Renal cortex interstitium (tissue), 11 donors: ENCODE measurements at regions not wholly inside any gene's neighbourhood (a gene's known extent, or its start where the extent isn't known, plus 50 kb on each side); places are given as distances from the start of the nearest gene placed in this dataset.
"Not testable (repeated sequence)": the region's sequence is repeated elsewhere in the genome, so short reads cannot be mapped to it uniquely, and the experiment has no call there.

Source experiments
- DNase-seq, 11 donors: peaks; one replicate each; pipeline ENCODE4 v3.0.0-alpha.2; 2013; ENCODE audit warnings: low read depth in 9 of 11, low spot score in 4 of 11; ENCODE audit errors: extremely low read depth in 1 of 11

DNA sequence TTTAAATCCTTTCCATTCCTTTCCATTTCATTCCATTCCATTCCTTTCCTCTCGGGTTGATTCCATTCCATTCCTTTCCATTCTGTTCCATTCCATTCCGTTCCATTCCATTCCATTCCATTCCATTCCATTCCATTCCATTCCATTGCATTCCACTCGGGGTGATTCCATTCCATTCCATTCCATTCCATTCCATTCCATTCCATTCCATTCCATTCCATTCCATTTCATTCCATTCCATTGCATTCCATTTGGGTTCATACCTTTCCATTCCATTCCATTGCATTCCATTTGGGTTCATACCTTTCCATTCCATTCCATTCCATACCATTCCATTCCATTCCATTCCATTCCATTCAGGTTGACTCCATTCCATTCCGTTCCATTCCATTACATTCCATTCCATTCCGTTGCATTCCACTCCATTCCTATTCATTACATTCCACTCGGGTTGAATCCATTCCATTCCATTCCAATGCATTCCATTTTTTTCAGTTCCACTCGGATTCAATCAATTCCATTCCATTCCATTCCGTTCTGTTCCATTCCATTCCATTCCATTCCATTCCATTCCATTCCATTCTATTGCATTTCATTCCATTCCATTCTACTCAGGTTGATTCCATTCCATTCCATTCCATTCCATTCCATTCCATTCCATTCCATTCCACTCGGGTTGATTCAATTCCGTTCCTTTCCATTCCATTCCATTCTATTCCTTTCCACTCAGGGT is 164.4 kb downstream of the CWH43 start:
- not testable (repeated sequence) for DNase-seq

DNA sequence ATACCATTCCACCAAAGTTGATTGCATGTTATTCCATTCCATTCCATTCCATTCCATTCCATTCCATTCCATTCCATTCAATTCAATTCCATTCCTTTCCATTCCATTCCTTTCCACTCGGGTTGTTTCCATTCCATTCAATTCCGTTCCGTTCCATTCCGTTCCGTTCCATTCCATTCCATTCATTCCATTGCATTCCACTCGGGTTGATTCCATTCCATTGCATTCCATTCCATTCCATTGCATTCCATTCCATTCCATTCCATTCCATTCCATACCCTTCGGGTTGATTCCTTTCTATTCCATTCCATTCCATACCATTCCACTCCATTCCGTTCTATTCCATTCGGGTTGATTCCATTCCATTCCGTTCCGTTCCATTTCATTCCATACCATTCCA is 166.9 kb downstream of the CWH43 start:
- not testable (repeated sequence) for DNase-seq

DNA sequence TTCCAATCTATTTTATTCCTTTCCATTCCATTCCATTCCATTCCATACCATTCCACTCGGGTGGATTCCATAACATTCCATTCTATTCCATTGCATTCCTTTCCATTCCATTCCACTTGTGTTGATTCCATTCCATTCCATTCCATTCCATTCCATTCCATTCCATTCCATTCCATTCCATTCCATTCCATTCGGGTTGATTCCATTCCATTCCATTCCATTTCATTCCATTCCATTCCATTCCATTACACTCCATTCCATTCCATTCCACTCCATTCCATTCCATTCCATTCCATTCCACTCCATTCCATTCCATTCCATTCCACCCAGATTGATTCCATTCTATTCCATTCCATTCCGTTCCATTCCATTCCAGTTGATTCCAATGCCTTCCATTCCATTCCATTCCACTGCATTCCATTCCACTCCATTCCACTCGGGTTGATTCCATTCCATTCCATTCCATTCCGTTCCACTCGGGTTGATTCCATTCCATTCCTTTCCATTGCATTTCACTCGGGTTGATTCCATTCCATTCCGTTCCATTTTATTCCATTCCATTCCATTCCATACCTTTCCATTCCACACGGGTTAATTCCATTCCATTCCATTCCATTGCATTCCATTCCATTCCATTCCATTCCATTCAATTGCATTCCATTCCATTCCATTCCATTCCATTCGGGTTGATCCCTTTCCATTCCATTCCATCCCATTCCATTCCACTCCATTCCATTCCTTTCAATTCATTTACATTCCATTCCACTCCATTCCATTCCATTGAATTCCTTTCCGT is 168.4 kb downstream of the CWH43 start:
- DNase-seq, result peak in 8 of 11 donors; percentile 14 to 93 (median 36)

DNA sequence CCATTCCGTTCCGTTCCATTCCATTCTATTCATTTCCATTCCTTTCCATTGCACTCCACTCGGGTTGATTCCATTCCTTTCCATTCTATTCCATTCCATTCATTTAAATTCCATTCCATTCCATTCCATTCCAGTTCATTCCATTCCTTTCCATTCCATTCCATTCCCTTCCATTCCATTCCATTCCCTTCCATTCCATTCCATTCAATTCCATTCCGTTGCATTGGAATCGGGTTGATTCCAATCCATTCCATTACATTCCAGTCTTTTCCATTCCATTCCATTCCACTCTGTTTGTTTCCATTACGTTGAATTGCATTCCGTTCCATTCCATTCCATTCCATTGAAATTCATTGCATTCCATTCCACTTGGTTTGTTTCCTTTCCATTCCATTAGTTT is 169.2 kb downstream of the CWH43 start:
- not testable (repeated sequence) for DNase-seq

GRCh38 chr4:49156309-49156708 is 170.2 kb downstream of the CWH43 start:
- DNase-seq, result not testable (repeated sequence)

- not testable (repeated sequence) for DNase-seq
Observed at GRCh38 chr4:49157630-49158029, 171.6 kb downstream of the CWH43 start.

DNA sequence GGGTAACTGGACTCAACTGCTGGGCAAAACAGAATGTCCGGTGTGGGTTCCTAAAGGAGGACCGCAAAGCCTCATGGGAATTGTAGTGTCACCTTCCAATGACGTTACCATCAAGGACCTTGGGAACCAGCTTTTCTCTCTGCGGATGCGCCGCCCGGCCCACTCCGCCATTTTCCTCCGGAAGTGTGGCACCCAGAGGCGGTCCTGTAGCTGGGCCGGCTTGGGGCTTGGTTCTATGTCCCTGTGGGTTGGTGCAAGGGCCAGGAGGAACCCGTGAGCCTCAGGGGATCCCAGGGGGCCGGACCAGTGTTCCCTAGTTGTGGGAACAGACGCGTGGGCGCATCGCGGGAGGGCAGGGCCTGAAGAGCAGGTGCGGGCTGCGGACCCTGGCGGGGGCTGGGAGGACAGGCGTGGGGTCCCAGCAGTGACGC is 175.1 kb downstream of the CWH43 start:
- not testable (repeated sequence) for DNase-seq

DNA sequence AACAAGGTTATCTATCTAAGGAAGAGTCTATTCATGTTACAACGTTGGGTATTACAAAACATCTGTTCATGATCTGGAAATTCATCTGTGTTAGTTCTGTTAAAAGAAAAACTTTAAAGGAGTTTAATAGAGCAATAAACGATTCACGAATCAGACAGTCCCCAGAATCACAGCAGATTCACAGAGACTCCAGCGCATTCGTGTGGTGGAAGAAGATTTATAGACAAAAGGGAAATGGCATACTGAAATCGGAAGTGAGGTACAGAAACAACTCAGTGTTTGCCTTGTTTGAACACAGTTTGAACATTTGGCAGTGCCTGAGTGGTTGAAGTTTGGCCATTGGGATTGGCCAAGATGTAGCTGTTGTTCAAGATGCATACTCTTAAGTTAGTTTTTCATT is 178.8 kb downstream of the CWH43 start:
- not testable (repeated sequence) for DNase-seq

GRCh38 chr4:49177847-49178246 is 191.8 kb downstream of the CWH43 start:
- not testable (repeated sequence) for DNase-seq

- DNase-seq, result not testable (repeated sequence)
Observed at GRCh38 chr4:49181088-49181487, 195.0 kb downstream of the CWH43 start.

DNA sequence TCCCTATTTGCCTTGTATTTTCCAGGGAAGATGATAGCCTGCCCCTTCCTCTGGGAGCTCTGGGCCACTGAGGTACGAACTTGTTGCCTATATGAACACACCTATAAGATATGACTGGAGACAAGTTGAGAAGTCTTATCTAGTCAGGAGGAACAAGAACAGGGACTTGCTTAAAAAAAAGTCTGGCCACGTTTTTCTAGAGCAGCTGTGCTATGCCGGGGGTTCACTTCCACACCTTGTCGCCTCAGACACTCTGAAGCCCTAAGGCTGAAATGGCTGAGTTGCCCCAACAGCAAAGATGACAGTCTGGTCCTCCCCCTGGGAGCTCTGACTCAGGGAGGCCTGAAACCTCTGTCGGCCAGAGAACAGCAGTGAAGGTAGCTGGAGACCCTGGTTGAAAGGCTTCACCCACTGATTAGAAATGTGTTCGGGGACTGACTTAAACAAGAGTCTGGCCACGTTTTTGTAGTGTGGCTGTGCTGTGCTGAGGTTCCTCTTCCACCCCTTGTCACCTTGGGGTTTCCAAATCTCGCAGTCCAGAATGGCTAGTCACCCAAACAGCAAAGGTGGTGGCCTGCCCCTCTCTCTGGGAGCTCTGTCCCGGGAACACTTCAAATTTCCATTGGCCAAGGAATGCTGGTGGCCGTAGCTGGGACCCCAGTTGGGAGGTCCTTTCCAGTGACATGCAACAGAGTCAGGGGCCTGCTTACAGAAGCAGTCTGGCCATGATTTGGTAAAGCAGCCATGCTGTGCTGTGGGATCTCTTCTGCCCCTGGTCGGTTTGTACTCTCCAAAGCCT is 225.5 kb downstream of the CWH43 start:
- not testable (repeated sequence) for DNase-seq

DNA sequence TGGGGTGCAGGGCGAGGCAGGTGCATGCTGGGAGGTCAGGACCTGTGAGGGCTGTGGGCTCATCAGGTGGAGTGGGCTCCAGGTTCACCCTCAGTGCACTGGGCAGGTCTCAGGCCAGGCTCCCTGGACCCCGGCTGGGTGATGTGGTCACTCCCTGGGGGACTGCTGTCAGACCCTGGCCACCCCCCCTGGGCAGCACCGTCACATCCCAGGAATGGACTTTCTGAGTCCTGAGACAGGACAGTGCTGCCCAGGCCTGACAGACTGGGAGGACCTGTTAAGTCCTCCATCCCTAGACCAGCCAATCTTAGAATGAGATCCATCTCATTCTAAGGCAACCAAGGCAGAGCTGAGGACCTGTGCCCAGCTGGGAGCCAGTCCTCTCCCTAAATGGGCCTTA is 227.2 kb downstream of the CWH43 start:
- DNase-seq, result not testable (repeated sequence)

DNA sequence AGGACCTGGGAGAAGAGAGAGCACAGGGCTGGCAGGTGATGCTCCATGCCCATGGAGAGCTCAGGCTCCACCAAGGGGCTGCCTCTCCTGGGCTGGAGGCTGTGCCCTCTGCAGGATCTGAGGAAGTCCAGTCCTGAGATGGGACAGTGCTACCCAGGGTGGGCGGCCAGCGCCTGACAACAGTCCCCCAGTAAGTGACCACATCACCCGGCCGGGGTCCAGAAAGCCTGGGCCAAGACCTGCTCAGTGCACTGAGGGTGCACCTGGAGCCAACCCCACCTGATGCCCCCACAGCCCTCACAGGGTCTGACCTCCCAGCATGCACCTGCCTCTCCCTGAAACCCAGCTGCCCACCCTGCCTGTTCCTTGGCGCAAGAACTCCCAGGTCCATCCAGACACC is 227.7 kb downstream of the CWH43 start:
- not testable (repeated sequence) for DNase-seq

- DNase-seq, result not testable (repeated sequence)
Observed at GRCh38 chr4:49214453-49215081, 228.5 kb downstream of the CWH43 start.

DNA sequence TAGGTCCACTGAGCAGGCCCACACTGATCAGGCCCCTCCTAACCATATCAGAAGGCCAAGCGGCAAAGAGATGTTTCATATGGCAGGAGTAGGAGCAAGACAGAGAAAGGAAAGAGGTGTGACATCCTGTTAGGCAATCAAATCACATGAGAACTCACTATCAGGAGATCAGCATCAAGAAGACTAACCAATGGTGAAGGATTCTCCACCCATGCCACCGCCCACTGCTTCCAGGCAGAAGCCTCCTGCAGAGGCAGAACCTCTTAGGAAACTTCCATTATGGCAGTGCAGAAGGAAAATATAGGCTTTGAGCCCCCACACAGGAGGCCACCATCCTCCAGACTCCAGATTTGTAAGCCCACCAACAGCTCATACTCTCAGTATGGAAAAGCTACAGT is 229.0 kb downstream of the CWH43 start:
- DNase-seq, result not testable (repeated sequence)

DNA sequence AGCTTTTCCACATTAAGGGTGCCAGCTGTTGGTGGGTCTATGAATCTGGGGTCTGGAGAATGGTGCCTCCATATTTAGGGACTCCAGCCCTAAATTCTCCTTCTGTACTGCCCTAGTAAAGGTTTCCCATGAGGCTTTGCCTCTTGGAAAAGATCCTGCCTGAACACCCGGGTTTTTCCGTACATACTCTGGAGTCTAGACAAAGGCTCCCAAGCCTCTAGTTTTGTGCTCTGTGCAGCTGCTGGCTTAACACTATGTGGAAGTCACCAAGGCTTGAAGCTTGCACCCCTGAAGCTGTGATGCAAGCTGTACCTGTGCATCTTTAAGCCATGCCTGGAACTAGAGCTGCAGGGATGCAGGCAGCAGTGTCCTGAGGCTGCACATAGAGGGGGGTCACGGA is 230.5 kb downstream of the CWH43 start:
- DNase-seq, result not testable (repeated sequence)

- no peak for DNase-seq
Observed at GRCh38 chr4:49217492-49217891, 231.4 kb downstream of the CWH43 start.

- not testable (repeated sequence) for DNase-seq
Observed at GRCh38 chr4:49218094-49218493, 232.0 kb downstream of the CWH43 start.

- not testable (repeated sequence) for DNase-seq
Observed at GRCh38 chr4:49218931-49219330, 232.9 kb downstream of the CWH43 start.
